ENCODE measurements at regions not wholly inside any gene's neighbourhood (a gene's known extent, or its start where the extent isn't known, plus 50 kb on each side); places are given as distances from the start of the nearest gene placed in this dataset.

GRCh38 chr10:128326851-128327250, 200.6 kb upstream of the MKI67 start:
- TF ChIP-seq, protein P1, sequence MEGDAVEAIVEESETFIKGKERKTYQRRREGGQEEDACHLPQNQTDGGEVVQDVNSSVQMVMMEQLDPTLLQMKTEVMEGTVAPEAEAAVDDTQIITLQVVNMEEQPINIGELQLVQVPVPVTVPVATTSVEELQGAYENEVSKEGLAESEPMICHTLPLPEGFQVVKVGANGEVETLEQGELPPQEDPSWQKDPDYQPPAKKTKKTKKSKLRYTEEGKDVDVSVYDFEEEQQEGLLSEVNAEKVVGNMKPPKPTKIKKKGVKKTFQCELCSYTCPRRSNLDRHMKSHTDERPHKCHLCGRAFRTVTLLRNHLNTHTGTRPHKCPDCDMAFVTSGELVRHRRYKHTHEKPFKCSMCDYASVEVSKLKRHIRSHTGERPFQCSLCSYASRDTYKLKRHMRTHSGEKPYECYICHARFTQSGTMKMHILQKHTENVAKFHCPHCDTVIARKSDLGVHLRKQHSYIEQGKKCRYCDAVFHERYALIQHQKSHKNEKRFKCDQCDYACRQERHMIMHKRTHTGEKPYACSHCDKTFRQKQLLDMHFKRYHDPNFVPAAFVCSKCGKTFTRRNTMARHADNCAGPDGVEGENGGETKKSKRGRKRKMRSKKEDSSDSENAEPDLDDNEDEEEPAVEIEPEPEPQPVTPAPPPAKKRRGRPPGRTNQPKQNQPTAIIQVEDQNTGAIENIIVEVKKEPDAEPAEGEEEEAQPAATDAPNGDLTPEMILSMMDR (conservative IDR thresholded peaks at IDR 0.05; ENCODE audit: low read depth, low read length): no peak
- no peak for TF ChIP-seq EZH2 (IDR thresholded peaks at IDR 0.05; ENCODE audit: low read length, unreplicated experiment)
- no peak for TF ChIP-seq EZH2phosphoT487 (IDR thresholded peaks at IDR 0.05; ENCODE audit: borderline replicate concordance, low read length)

Measured in PC-3 (cell line).